GM10248 (cell line): ENCODE measurements at regions not wholly inside any gene's neighbourhood (a gene's known extent, or its start where the extent isn't known, plus 50 kb on each side); places are given as distances from the start of the nearest gene placed in this dataset.

ENCODE experiments used
- CTCF ChIA-PET: fragments of 300-600 bp; sonication (Branson Sonifier 250); formaldehyde crosslinking; extraction: SDS; loops from one replicate; lab custom pipeline; 2021; ENCODE audit warnings: antibody characterized with exemption; lab: Yijun Ruan, JAX
- POLR2A ChIA-PET: fragments of 350-650 bp; sonication (Branson Sonifier 250); formaldehyde crosslinking; extraction: SDS; loops from one replicate; lab custom pipeline; 2020; ENCODE audit warnings: antibody characterized with exemption; lab: Yijun Ruan, JAX
- DNase-seq: peaks from one replicate; pipeline ENCODE4 v3.0.0; 2012; ENCODE audit errors: extremely low spot score
- CTCF ChIP-seq: IDR thresholded peaks from 2 replicates; pipeline ENCODE4 v1.5.1; 2012; ENCODE audit warnings: mild to moderate bottlenecking, low read depth; ENCODE audit errors: extremely low read depth, missing control alignments, control extremely low read depth

- CTCF ChIA-PET = no interaction called here
Measured at GRCh38 chr7:45971661-45972175, 50.6 kb upstream of the IGFBP3 start.

GRCh38 chr7:45971171-45971570, 50.1 kb upstream of the IGFBP3 start:
- POLR2A ChIA-PET = no interaction called here
- peak; percentile 5 for DNase-seq
- TF ChIP-seq CTCF = no peak
- CTCF ChIA-PET = interaction anchor here (1.1 kb wide), 1 partner anchor 25 kb away, joined by 3 read pairs; no protein-coding TSS in a partner anchor

More at GRCh38 chr7:45971661-45972175, 50.6 kb upstream of the IGFBP3 start:
- DNase-seq = no peak
- POLR2A ChIA-PET = no interaction called here
- no peak for TF ChIP-seq CTCF
